ENCODE measurements at regions not wholly inside any gene's neighbourhood (a gene's known extent, or its start where the extent isn't known, plus 50 kb on each side); places are given as distances from the start of the nearest gene placed in this dataset.

DNA sequence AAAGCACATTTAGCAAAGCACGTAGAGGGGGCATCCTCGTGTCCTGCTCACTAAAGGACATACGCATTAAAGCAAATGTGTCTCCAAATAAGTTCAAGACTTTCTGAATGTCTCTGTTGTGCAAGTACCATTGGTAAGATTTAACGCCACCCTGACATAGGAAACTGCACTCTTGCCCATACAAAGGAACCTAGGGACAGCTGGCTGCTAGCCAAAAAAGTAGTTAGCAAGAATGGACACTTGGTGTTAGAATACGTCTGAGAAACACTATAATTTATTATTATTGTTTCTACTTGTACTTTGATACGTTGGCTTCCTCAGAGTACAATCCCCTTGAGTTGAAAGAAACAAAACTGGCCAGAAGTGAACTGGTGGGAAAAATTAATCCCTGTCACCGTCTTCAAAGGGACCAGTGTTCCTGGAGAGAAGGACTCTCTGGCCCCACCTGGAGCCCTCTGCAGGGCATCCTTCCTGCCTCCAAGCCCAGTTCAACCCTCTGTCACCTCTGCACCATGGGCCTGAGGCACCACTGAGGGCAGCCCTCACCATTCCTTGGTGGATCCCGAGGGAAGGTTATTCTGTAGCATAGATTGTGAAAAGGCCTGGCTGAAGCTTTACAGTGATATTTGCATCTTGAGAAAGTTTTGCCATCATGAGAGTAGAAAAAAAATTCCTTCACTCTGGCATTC, 51.4 kb upstream of the APCDD1 start:
- DNase-seq (ENCODE audit: low read depth): no peak
- TF ChIP-seq, protein P1, sequence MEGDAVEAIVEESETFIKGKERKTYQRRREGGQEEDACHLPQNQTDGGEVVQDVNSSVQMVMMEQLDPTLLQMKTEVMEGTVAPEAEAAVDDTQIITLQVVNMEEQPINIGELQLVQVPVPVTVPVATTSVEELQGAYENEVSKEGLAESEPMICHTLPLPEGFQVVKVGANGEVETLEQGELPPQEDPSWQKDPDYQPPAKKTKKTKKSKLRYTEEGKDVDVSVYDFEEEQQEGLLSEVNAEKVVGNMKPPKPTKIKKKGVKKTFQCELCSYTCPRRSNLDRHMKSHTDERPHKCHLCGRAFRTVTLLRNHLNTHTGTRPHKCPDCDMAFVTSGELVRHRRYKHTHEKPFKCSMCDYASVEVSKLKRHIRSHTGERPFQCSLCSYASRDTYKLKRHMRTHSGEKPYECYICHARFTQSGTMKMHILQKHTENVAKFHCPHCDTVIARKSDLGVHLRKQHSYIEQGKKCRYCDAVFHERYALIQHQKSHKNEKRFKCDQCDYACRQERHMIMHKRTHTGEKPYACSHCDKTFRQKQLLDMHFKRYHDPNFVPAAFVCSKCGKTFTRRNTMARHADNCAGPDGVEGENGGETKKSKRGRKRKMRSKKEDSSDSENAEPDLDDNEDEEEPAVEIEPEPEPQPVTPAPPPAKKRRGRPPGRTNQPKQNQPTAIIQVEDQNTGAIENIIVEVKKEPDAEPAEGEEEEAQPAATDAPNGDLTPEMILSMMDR (conservative IDR thresholded peaks at IDR 0.05; ENCODE audit: low read depth, low read length): no peak
- no peak overlapping the region for H3K4me3 ChIP-seq (ENCODE audit: low read depth, low read length)

DNA sequence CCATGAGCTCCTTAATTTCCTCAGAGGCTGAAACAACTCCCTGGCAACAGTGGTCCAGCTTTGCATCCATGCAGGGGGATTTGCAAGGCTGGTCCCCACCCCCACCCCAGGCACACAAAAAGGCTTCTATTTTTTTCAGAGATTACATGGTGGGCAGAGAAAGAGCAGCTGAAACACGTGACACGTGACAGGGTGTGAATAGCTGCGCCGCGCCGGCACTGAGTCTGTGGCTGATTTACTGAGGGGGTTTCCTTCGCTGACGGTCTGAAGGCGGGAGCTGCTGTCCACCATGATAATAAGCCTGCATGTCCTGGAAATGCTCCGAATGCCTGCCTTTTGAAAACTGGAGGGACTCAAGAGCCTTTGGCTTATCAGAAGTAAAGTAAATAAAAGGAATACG, 50.7 kb upstream of the APCDD1 start:
- no peak overlapping the region for H3K4me3 ChIP-seq (ENCODE audit: low read depth, low read length)
- TF ChIP-seq, protein P1 (conservative IDR thresholded peaks at IDR 0.05; ENCODE audit: low read depth, low read length): no peak

DNA sequence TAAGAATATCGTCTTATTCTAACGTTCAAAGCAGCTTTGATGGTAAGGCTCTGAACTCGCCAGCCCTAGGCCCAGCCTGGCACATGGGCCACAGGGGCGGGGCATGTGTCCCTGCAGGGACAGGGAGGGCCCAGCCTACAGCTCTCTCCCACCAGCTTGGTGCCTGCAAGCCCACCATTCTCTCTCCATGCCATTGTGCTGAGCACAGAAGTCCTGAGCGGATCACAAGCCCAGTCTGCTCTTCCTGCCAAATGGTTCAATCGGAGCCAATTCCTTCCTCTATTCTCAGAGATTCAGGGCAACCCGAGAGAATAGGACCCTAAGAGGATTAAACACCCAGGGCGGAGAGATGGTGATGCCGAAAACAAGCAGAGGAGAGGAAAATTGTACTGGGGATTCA, 50.3 kb upstream of the APCDD1 start:
- DNase-seq (ENCODE audit: low read depth): no peak
- no peak overlapping the region for H3K4me3 ChIP-seq (ENCODE audit: low read depth, low read length)
- TF ChIP-seq, protein P1 (conservative IDR thresholded peaks at IDR 0.05; ENCODE audit: low read depth, low read length): no peak

More for the DNA sequence above, 50.7 kb upstream of the APCDD1 start:
- DNase-seq (ENCODE audit: low read depth): no peak

Data from choroid plexus epithelial cell (primary cell).